ENCODE measurements at regions not wholly inside any gene's neighbourhood (a gene's known extent, or its start where the extent isn't known, plus 50 kb on each side); places are given as distances from the start of the nearest gene placed in this dataset.

- TF ChIP-seq, protein P1, sequence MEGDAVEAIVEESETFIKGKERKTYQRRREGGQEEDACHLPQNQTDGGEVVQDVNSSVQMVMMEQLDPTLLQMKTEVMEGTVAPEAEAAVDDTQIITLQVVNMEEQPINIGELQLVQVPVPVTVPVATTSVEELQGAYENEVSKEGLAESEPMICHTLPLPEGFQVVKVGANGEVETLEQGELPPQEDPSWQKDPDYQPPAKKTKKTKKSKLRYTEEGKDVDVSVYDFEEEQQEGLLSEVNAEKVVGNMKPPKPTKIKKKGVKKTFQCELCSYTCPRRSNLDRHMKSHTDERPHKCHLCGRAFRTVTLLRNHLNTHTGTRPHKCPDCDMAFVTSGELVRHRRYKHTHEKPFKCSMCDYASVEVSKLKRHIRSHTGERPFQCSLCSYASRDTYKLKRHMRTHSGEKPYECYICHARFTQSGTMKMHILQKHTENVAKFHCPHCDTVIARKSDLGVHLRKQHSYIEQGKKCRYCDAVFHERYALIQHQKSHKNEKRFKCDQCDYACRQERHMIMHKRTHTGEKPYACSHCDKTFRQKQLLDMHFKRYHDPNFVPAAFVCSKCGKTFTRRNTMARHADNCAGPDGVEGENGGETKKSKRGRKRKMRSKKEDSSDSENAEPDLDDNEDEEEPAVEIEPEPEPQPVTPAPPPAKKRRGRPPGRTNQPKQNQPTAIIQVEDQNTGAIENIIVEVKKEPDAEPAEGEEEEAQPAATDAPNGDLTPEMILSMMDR (IDR thresholded peaks at IDR 0.05), result no peak
- TF ChIP-seq POLR2A (IDR thresholded peaks at IDR 0.05), result no peak
- no peak for TF ChIP-seq POLR2AphosphoS5 (IDR thresholded peaks at IDR 0.05; ENCODE audit: insufficient read depth in 1 of 2, low read depth in 1 of 2)
These were observed 595.5 kb downstream of the COL12A1 start for GRCh38 chr6:74610352-74610751.

All from vagina (tissue), 2 donors.